ENCODE measurements at regions not wholly inside any gene's neighbourhood (a gene's known extent, or its start where the extent isn't known, plus 50 kb on each side); places are given as distances from the start of the nearest gene placed in this dataset.

GRCh38 chr22:22088658-22089458 lies 106.3 kb upstream of the TOP3B start:
- no peak for DNase-seq

GRCh38 chr22:22087854-22088657 lies 105.5 kb upstream of the TOP3B start:
- Histone ChIP-seq H3K27ac (no peak overlapping the region), H3K9me3 (no peaks in the 10 kb centered on the region), H3K4me1 (no peaks in the 10 kb centered on the region), H3K36me3 (no peaks in the 10 kb centered on the region), H3K27me3 (ENCODE audit: low read depth) (peaks cover 30% of the 10 kb centered on the region), H3K4me3 (no peak overlapping the region)
- TF ChIP-seq, protein P1, sequence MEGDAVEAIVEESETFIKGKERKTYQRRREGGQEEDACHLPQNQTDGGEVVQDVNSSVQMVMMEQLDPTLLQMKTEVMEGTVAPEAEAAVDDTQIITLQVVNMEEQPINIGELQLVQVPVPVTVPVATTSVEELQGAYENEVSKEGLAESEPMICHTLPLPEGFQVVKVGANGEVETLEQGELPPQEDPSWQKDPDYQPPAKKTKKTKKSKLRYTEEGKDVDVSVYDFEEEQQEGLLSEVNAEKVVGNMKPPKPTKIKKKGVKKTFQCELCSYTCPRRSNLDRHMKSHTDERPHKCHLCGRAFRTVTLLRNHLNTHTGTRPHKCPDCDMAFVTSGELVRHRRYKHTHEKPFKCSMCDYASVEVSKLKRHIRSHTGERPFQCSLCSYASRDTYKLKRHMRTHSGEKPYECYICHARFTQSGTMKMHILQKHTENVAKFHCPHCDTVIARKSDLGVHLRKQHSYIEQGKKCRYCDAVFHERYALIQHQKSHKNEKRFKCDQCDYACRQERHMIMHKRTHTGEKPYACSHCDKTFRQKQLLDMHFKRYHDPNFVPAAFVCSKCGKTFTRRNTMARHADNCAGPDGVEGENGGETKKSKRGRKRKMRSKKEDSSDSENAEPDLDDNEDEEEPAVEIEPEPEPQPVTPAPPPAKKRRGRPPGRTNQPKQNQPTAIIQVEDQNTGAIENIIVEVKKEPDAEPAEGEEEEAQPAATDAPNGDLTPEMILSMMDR (IDR thresholded peaks at IDR 0.05) = no peak
- intact Hi-C loops (cut with DNase I) = no loop called here
- DNase-seq (no peak), ATAC-seq (no peak)

More at GRCh38 chr22:22088658-22089458, 106.3 kb upstream of the TOP3B start:
- ATAC-seq = no peak
- Histone ChIP-seq H3K4me1 (no peaks in the 10 kb centered on the region), H3K27me3 (ENCODE audit: low read depth) (peaks cover 31% of the 10 kb centered on the region), H3K36me3 (no peaks in the 10 kb centered on the region), H3K9me3 (no peaks in the 10 kb centered on the region), H3K27ac (no peak overlapping the region), H3K4me3 (no peak overlapping the region)
- intact Hi-C loops (cut with DNase I) = no loop called here
- TF ChIP-seq, protein P1 (IDR thresholded peaks at IDR 0.05) = no peak

DNA sequence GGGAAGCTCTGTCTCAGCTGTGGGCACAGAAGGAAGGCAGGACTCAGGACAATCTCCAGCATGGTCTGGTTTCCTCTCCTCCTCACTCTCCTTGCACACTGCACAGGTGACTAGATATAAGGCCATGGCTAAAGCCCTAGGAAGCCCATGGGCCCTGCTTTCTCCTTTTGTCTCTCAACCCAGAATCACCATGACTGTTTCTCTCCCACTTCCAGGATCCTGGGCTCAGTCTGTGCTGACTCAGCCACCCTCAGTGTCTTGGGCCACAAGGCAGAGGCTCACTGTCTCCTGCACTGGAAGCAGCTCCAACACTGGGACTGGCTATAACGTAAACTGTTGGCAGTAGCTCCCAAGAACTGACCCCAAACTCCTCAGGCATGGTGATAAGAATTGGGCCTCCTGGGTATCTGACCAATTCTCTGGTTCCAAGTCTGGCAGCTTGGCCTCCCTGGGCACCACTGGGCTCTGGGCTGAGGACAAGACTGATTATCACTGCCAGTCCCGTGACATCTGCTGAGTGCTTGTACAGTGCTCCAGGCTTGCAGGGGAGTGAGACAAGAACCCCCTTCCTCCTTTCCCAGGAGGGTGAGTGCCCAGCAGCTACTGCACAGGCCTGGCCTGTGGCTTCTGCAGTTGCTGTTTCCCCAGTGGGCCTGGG lies 104.0 kb upstream of the TOP3B start:
- ATAC-seq = peak; percentile 16 to 52
- intact Hi-C loops (cut with DNase I) = no loop called here
- Histone ChIP-seq H3K27me3 (ENCODE audit: low read depth) (peaks cover 21% of the 10 kb centered on the region), H3K36me3 (no peaks in the 10 kb centered on the region), H3K4me3 (no peak overlapping the region), H3K9me3 (no peaks in the 10 kb centered on the region), H3K4me1 (no peaks in the 10 kb centered on the region), H3K27ac (no peak overlapping the region)
- no peak for DNase-seq
- TF ChIP-seq, protein P1 (IDR thresholded peaks at IDR 0.05) = no peak

DNA sequence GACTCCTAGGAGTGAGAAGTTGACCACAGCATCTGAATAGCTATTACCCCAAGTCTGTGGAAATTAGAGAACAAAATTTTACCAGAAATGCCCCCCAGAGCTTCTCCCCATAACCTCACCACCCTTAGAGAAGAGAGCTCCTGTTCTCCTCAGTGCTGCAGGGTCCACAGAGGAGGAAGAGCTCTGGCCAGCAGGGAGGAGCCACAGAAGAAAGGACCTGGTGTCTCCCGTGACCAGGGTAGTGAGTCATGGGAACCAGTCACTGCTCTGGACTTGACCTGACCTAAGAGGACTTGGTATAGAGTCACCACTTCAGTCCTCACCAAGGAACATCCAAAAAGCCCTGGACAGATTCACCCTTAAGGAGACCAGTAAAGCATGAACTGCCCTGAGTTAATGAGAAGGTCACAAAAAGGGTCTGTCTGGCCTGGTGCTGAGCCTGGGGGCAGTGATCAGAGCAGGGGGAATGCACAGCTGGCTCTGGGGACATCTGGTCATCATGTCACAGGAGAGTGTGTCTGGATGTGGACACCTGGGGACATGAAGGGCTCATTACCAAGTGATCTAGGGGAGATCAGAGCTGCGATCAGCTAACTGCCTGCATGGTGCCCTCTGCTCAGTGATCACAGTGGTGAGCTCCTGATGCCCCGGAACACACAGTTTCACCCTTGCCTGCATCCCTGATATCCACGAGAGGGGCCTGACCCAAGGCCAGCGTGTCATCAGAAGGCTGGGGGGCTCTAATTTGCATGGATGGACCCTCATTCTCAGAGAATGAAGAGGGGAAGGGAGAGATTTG lies 103.3 kb upstream of the TOP3B start:
- TF ChIP-seq, protein P1 (IDR thresholded peaks at IDR 0.05) = no peak
- H3K9me3 ChIP-seq = no peaks in the 10 kb centered on the region
- H3K4me1 ChIP-seq = no peaks in the 10 kb centered on the region
- no peaks in the 10 kb centered on the region for H3K36me3 ChIP-seq
- ATAC-seq (peak; percentile 61 to 82), DNase-seq (no peak)
- no peak overlapping the region for H3K4me3 ChIP-seq
- intact Hi-C loops (cut with DNase I) = no loop called here
- H3K27ac ChIP-seq = no peak overlapping the region
- H3K27me3 ChIP-seq (ENCODE audit: low read depth) = peaks cover 16% of the 10 kb centered on the region
